Ishikawa (cell line): ENCODE measurements at regions not wholly inside any gene's neighbourhood (a gene's known extent, or its start where the extent isn't known, plus 50 kb on each side); places are given as distances from the start of the nearest gene placed in this dataset.

Experiments used
- CEBPB ChIP-seq: IDR thresholded peaks from 2 replicates; pipeline ENCODE4 v1.6.1; 2012
- CREB1 ChIP-seq: IDR thresholded peaks from 2 replicates; pipeline ENCODE4 v1.6.1; 2012; ENCODE audit warnings: low read depth
- EGR1 ChIP-seq: IDR thresholded peaks from 2 replicates; pipeline ENCODE4 v1.6.1; 2012
- EP300 ChIP-seq: IDR thresholded peaks from 2 replicates; pipeline ENCODE4 v1.6.1; 2012; ENCODE audit warnings: borderline replicate concordance
- FOXM1 ChIP-seq: IDR thresholded peaks from 2 replicates; pipeline ENCODE4 v1.6.1; 2012; ENCODE audit warnings: low read depth, borderline replicate concordance
- MAX ChIP-seq: IDR thresholded peaks from 2 replicates; pipeline ENCODE4 v1.6.1; 2012
- NFIC ChIP-seq: IDR thresholded peaks from 2 replicates; pipeline ENCODE4 v1.6.1; 2012
- RAD21 ChIP-seq: IDR thresholded peaks from 2 replicates; pipeline ENCODE4 v1.6.1; 2012; ENCODE audit warnings: low read depth
- REST ChIP-seq: IDR thresholded peaks from 2 replicates; pipeline ENCODE4 v1.6.1; 2012; ENCODE audit warnings: low read depth, mild to moderate bottlenecking
- TAF1 ChIP-seq: IDR thresholded peaks from 2 replicates; pipeline ENCODE4 v1.6.1; 2012; ENCODE audit warnings: low read depth, mild to moderate bottlenecking
- TCF12 ChIP-seq: IDR thresholded peaks from 2 replicates; pipeline ENCODE4 v1.6.1; 2012; ENCODE audit warnings: low read depth
- TEAD4 ChIP-seq: IDR thresholded peaks from 2 replicates; pipeline ENCODE4 v1.6.1; 2012
- USF1 ChIP-seq: IDR thresholded peaks from 2 replicates; pipeline ENCODE4 v1.6.1; 2012
- YY1 ChIP-seq: IDR thresholded peaks from 2 replicates; pipeline ENCODE4 v1.6.1; 2012; ENCODE audit warnings: low read depth
- ZBTB7A ChIP-seq: IDR thresholded peaks from 2 replicates; pipeline ENCODE4 v1.6.1; 2012; ENCODE audit warnings: low read depth

- TF ChIP-seq YY1 (no peak), RAD21 (no peak), TAF1 (no peak), NFIC (no peak), FOXM1 (no peak), REST (no peak), USF1 (no peak), CREB1 (no peak), MAX (no peak), CEBPB (no peak), EGR1 (no peak), EP300 (no peak), TEAD4 (no peak)
Observed at GRCh38 chr1:67939942-67940341, 106.7 kb upstream of the GNG12 start.

- no peak for TF ChIP-seq NFIC
- no peak for TF ChIP-seq CREB1
- TF ChIP-seq REST = no peak
- TF ChIP-seq EGR1 = no peak
- TF ChIP-seq USF1 = no peak
- TF ChIP-seq FOXM1 = no peak
- TF ChIP-seq ZBTB7A = no peak
- no peak for TF ChIP-seq EP300
- no peak for TF ChIP-seq TAF1
- no peak for TF ChIP-seq TCF12
- TF ChIP-seq YY1 = no peak
- no peak for TF ChIP-seq MAX
- TF ChIP-seq TEAD4 = no peak
- no peak for TF ChIP-seq CEBPB
- no peak for TF ChIP-seq RAD21
Observed at GRCh38 chr1:67939186-67939743, 106.0 kb upstream of the GNG12 start.

- TF ChIP-seq NFIC = no peak
- TF ChIP-seq REST = no peak
- no peak for TF ChIP-seq TEAD4
- TF ChIP-seq TCF12 = no peak
- no peak for TF ChIP-seq YY1
- TF ChIP-seq USF1 = no peak
- TF ChIP-seq EP300 = no peak
- no peak for TF ChIP-seq FOXM1
- TF ChIP-seq MAX = no peak
- no peak for TF ChIP-seq CEBPB
Observed at GRCh38 chr1:67937651-67938050, 104.4 kb upstream of the GNG12 start.

- TF ChIP-seq USF1 = no peak
- TF ChIP-seq ZBTB7A = no peak
- TF ChIP-seq REST = peak; percentile 53; the same call in 1 of the 2 replicates
Observed at GRCh38 chr1:67937010-67937409, 103.7 kb upstream of the GNG12 start.
